GM23248 (cell line): ENCODE measurements at regions not wholly inside any gene's neighbourhood (a gene's known extent, or its start where the extent isn't known, plus 50 kb on each side); places are given as distances from the start of the nearest gene placed in this dataset.
"Not testable (repeated sequence)": the region's sequence is repeated elsewhere in the genome, so short reads cannot be mapped to it uniquely, and the experiment has no call there.

Experiments
- EZH2 ChIP-seq: fragments of 200-600 bp; sonication (generic); IDR thresholded peaks from 2 replicates; pipeline ENCODE4 v1.6.1; 2018; ENCODE audit warnings: antibody characterized with exemption, mild to moderate bottlenecking; ENCODE audit not compliant: insufficient read depth, poor library complexity, severe bottlenecking
- EZH2phosphoT487 ChIP-seq: fragments of 200-600 bp; sonication (generic); IDR thresholded peaks from 2 replicates; pipeline ENCODE4 v1.6.1; 2018; ENCODE audit warnings: antibody characterized with exemption, moderate library complexity, mild to moderate bottlenecking, low read depth; ENCODE audit not compliant: insufficient read depth

DNA sequence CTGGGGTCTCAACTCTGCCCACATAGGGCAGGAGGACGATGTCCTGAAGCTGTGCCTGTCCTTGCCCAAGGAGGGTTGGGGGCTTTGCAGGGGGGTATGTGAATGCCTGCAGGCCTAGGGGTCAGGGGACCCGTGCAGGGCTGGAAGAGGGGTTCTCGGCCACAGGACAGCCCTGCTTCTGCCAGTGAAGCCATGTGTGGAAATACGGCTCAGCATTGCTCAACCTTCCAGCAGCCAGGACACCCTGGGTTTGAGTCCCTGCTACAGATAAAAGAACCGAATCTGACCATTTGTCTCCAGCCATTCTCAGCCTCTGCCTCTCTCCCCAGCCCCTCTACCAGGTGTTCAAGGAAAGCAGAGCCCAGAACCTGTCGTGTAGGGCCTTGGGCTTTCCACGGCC lies 61.9 kb upstream of the SULF2 start:
- TF ChIP-seq EZH2, EZH2phosphoT487: not testable (repeated sequence)
